H1 (cell line): ENCODE measurements at regions not wholly inside any gene's neighbourhood (a gene's known extent, or its start where the extent isn't known, plus 50 kb on each side); places are given as distances from the start of the nearest gene placed in this dataset.

ENCODE experiments used
- CHD2 ChIP-seq: IDR thresholded peaks from 2 replicates; pipeline ENCODE4 v1.6.1; 2012; ENCODE audit warnings: low read length, improper control_type of control experiment
- GABPA ChIP-seq: IDR thresholded peaks from 2 replicates; pipeline ENCODE4 v1.6.1; 2011; ENCODE audit warnings: mild to moderate bottlenecking, low read length, moderate library complexity, borderline replicate concordance; ENCODE audit not compliant: insufficient read depth
- RAD21 ChIP-seq, 2 experiments: IDR thresholded peaks in 1 of 2; conservative IDR thresholded peaks in 1 of 2; 2 replicates each; pipeline ENCODE4 v1.6.1; 2011; ENCODE audit warnings: low read depth in 2 of 2, low read length in 2 of 2, improper control_type of control experiment in 1 of 2, inconsistent platforms in 1 of 2, mild to moderate bottlenecking in 1 of 2, moderate library complexity in 1 of 2
- TAF1 ChIP-seq: IDR thresholded peaks from 2 replicates; pipeline ENCODE4 v1.6.1; 2011; ENCODE audit warnings: mild to moderate bottlenecking, low read depth, low read length
- TF ChIP-seq, protein P1 (sequence below), 3 experiments: IDR thresholded peaks; 1 replicate in 2 of 3; 2 replicates in 1 of 3; pipeline versions ENCODE4 v1.5.1 to v1.6.1; 2011; ENCODE audit warnings: low read length in 3 of 3, mild to moderate bottlenecking in 3 of 3, inconsistent platforms in 2 of 3, low read depth in 1 of 3, moderate library complexity in 1 of 3; ENCODE audit not compliant: insufficient read depth in 1 of 3; ENCODE audit errors: control extremely low read depth in 1 of 3
- TF ChIP-seq, protein P2 (sequence below): IDR thresholded peaks from 2 replicates; pipeline ENCODE4 v1.6.1; 2011; ENCODE audit warnings: low read depth, mild to moderate bottlenecking, low read length; ENCODE audit not compliant: insufficient read depth

DNA sequence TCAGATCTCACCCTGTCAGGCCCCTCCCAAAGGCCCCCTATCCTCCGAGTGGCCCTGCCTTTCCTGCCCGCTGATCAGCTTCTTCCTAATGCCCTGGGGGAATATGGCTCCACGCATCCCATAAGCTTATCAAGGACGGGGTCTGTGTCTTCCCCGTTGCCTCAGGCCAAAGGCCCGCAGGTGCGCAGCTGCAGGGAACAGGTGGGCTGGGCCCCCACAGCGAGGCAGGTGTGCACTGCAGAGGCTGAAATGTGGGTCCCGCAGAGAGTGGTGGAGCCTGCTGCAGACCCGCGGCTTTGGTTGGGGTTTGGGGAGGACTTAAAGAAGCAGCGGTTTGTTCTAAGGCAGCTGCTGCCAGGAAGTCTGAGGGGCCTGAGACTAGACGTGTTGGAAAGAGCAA lies 220.8 kb upstream of the TCERG1L start:
- TF ChIP-seq, protein P1, sequence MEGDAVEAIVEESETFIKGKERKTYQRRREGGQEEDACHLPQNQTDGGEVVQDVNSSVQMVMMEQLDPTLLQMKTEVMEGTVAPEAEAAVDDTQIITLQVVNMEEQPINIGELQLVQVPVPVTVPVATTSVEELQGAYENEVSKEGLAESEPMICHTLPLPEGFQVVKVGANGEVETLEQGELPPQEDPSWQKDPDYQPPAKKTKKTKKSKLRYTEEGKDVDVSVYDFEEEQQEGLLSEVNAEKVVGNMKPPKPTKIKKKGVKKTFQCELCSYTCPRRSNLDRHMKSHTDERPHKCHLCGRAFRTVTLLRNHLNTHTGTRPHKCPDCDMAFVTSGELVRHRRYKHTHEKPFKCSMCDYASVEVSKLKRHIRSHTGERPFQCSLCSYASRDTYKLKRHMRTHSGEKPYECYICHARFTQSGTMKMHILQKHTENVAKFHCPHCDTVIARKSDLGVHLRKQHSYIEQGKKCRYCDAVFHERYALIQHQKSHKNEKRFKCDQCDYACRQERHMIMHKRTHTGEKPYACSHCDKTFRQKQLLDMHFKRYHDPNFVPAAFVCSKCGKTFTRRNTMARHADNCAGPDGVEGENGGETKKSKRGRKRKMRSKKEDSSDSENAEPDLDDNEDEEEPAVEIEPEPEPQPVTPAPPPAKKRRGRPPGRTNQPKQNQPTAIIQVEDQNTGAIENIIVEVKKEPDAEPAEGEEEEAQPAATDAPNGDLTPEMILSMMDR (IDR thresholded peaks at IDR 0.05; ENCODE audit: control extremely low read depth in 1 of 3, insufficient read depth in 1 of 3, low read depth in 1 of 3, low read length in 3 of 3), result no peak
- no peak for TF ChIP-seq TAF1
- no peak for TF ChIP-seq RAD21 (IDR thresholded peaks at IDR 0.05 in 1 of 2, conservative IDR thresholded peaks at IDR 0.05 in 1 of 2; ENCODE audit: low read depth in 2 of 2, low read length in 2 of 2)
- no peak for TF ChIP-seq GABPA
- TF ChIP-seq, protein P2, sequence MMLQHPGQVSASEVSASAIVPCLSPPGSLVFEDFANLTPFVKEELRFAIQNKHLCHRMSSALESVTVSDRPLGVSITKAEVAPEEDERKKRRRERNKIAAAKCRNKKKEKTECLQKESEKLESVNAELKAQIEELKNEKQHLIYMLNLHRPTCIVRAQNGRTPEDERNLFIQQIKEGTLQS, result no peak
- no peak for TF ChIP-seq CHD2
